Amniotic stem cell (primary cell): ENCODE measurements at regions not wholly inside any gene's neighbourhood (a gene's known extent, or its start where the extent isn't known, plus 50 kb on each side); places are given as distances from the start of the nearest gene placed in this dataset.
A peak's percentile ranks its signal among the peaks of the same experiment; 100 is the strongest.
"Not testable (repeated sequence)": the region's sequence is repeated elsewhere in the genome, so short reads cannot be mapped to it uniquely, and the experiment has no call there.

Source experiments
- DNase-seq: peaks from one replicate; lab custom pipeline; 2025; lab: John Stamatoyannopoulos, UW

DNA sequence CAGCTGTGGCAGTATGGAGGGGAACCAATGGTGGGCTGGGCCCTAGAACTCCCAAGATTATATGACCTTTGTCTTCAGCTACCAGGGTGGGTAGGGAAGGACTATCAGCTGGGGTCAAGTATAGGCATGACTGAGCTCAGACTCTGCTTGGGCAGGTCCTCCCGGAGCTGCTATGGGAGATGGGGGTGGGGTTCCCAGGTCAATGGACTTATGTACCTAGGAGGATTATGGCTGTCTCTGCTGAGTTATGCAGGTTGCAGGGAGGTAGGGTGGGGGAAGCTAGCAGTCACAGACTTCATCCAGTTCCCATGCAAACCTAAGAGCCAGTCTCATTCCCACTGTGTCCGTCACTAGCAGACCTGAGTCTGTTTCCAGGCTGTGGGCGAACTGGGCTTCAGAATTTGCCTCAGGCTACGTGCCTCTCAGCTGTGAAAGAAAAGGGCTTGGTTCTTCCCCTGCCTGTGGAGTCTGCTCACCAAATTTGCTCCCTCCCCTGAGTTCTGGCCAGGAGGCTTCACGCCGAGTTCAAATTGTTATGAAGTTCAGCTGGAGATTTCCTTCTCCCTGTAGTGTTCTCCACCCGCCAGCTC is 985.8 kb upstream of the NRXN1 start:
- no peak for DNase-seq

- not testable (repeated sequence) for DNase-seq
Measured at GRCh38 chr2:52006821-52007366, 975.0 kb upstream of the NRXN1 start.

GRCh38 chr2:52000151-52000855 is 968.4 kb upstream of the NRXN1 start:
- DNase-seq: no peak

DNA sequence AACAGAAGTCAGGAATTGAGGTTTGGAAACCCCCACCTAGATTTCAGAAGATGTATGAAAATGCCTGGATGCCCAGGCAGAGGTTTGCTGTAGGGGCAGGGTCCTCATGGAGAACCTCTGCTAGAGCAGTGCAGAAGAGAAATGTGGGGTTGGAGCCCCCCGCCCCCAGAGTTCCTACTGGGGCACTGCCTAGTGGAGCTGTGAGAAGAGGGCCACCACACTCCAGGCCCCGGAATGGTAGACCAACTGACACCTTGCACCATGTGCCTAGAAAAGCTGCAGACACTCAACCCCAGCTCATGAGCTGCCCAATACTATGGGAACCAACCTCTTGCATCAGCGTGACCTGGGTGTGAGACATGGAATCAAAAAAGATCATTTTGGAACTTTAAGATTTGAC is 967.0 kb upstream of the NRXN1 start:
- DNase-seq: no peak

GRCh38 chr2:51997571-51997970 is 965.6 kb upstream of the NRXN1 start:
- no peak for DNase-seq

GRCh38 chr2:51995293-51995692 is 963.4 kb upstream of the NRXN1 start:
- peak; percentile 37 for DNase-seq

DNA sequence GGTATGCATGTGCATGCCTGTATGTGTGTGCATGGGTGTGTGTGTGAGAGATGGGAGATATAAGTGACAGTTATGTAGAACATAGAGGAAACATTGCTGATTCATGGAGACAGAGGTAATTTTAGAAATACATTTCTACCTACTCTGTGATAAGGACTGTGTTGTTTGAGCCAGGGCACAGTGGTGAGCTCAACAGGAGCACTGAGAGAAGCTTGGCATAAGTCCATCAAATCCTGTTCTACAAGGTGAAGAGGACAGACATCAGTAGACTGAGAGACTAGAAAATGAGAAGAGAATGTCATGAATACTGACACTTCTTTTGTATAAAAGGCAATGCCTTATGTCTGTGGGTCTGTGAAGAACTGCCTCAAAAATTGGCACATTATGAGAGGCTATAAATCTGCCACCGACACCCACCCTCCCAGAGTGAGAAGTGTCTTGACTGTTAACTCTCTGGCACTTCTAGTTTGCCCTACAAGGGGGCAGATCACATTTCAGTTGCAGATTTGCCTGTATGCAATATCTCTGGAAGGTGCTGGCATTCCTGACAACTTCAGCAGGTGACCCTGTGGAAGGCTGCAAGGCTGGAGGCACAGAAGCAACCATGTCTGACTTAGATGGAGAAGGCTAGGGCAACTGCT is 962.3 kb upstream of the NRXN1 start:
- no peak for DNase-seq

DNA sequence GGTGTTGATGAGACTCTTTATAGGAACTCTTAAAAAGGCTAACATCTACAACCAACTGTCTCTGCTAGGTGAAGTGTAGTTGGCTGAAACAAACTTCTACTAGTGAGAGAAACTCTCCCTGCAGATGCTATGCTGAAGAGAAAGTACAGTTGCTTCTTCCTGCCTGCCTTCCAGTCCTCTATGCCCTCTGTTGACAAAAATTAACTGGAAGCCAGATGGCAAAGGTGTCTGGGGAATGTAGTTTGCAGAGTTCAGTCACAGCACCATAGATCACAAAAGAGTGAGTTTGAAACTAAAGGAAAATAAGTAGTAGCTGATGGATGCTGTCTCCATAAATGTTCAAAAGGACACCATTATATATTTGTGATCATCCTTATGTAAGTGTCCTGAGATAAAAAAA is 958.8 kb upstream of the NRXN1 start:
- no peak for DNase-seq

GRCh38 chr2:51986101-51986500 is 954.2 kb upstream of the NRXN1 start:
- no peak for DNase-seq

DNA sequence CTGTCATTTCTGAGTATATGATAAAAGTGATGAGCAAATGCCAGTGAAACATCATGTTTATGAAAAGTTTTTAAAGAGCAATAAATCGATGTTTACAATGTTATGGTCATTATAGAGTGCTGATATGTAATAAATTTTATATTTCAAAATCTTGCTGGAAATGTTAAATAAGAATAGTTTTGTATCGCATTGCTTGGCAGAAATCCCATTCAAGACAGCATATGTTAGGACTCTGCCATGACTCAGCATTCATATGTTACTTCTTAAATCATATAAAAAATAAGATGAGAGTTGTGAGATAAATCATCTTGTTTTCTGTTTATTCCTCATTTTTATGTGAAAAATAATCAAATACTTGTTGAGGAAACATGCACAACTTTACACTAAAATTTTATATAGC is 949.9 kb upstream of the NRXN1 start:
- DNase-seq: peak; percentile 49

GRCh38 chr2:51976623-51977022 is 944.7 kb upstream of the NRXN1 start:
- DNase-seq: no peak

DNA sequence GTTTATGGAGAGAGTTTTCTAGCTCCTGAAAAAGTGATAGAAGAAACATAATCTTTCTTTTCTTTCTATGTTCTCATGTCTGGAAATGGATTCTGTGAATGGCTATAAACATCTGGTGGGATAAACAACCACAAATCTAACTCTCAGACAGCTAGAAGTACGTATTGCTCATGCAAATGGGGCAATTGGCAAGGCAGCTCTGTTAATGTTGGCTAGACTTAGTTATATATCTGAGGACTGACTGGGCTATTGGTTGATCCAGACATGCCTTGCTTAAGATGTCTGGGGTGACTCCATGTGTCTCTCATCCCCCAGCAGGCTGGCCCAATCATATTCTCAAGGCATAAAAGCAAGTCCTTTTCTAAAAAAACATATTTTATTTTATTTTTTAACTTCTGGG is 939.2 kb upstream of the NRXN1 start:
- DNase-seq: no peak

GRCh38 chr2:51969347-51969746 is 937.4 kb upstream of the NRXN1 start:
- no peak for DNase-seq

DNA sequence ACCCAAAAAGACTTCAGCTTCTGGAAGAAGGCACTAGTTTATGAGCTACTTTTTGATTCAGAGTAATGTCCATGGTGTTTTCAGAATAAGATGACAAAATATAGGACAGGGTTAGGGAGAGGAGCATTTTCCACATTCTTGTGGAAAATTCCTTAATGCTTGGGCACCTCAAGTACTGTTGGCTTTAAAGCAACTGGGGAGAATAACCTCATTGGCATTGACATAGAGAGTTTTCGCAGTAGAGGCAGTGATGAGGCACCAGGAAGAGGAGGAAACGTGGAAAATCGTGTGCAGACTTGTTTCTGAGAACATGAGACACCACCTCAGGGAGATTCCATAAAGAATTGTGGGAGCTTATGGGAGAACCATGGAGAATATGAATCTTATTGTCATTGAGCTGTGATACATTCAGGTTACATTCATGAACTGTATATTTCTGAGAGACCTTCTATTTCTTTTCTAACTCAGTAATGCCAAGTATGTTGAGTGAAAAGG is 929.0 kb upstream of the NRXN1 start:
- DNase-seq: no peak

GRCh38 chr2:51960281-51960680 is 928.3 kb upstream of the NRXN1 start:
- DNase-seq: no peak

DNA sequence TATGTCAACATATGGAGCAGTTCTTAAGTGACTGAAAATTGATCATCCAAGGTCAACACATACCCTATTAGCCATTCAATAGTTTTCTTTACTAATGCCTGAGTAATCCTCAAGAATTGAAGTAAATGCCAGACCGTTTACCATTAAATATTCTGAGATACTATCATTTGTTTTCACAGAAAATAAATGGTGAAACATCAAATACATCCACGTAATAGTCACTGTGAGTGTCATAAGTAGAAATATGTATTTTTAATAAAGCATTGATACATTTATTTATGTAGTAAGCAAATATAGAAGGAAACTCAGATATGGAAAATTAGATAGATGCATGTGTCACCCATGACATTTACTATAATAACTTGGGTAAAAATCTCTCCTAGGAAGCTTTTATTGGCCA is 927.8 kb upstream of the NRXN1 start:
- DNase-seq: no peak

- DNase-seq: no peak
Measured at GRCh38 chr2:51953931-51954330, 922.0 kb upstream of the NRXN1 start.

- no peak for DNase-seq
Measured at GRCh38 chr2:51921076-51921475, 889.1 kb upstream of the NRXN1 start.

DNA sequence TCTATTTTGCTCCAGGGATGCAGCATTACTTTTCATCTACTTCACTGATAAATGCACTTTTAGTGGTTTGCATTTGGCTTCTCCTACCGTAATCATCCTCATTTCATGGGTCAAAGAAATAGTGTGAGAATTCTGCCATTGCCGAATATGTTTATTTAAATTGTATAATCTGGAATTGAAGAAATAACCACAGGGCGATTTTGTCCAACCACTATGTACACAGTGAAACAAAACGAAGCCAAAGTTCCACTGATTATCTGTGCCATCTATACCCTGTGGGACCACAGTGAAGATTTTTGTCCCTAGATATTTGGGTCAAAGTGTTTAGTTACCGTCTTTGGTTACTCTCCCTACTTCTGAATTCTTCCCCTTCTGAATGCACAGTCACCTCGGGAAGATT is 888.6 kb upstream of the NRXN1 start:
- no peak for DNase-seq

- DNase-seq: peak; percentile 7
Measured at GRCh38 chr2:51919395-51919794, 887.5 kb upstream of the NRXN1 start.

DNA sequence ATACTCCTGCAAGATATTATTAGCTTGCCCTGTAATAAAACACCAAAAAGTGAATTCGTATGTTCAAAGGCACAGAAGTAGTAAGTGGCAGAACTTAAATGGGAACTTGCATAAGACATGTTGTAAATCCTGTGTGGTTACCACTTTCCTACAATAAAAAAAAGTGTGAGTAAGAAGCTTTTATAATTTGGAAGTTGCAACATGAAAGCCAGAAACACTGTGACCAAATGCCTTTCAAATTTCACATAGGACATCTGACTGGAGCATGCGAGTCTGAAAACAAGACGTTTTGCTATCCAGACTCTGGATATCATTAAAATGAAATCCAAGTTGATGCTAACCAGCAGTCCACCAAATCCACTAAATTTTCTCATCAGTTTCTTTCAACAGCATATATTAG is 886.2 kb upstream of the NRXN1 start:
- no peak for DNase-seq

GRCh38 chr2:51903728-51904127 is 871.8 kb upstream of the NRXN1 start:
- DNase-seq: no peak

- no peak for DNase-seq
Measured at GRCh38 chr2:51899643-51900042, 867.7 kb upstream of the NRXN1 start.
